ENCODE measurements at regions not wholly inside any gene's neighbourhood (a gene's known extent, or its start where the extent isn't known, plus 50 kb on each side); places are given as distances from the start of the nearest gene placed in this dataset.
"Not testable (repeated sequence)": the region's sequence is repeated elsewhere in the genome, so short reads cannot be mapped to it uniquely, and the experiment has no call there.

GRCh38 chr9:94387338-94388010 is 59.0 kb upstream of the NUTM2F start:
- WGBS (ENCODE audit: insufficient coverage): 100% methylated on average over 1 of the region's 5 CpGs
- intact Hi-C loops (cut with micrococcal nuclease): not testable (repeated sequence)

GRCh38 chr9:94388011-94388406 is 59.6 kb upstream of the NUTM2F start:
- DNase-seq: not testable (repeated sequence)

More at GRCh38 chr9:94387338-94388010, 59.0 kb upstream of the NUTM2F start:
- not testable (repeated sequence) for H3K9me3 ChIP-seq (ENCODE audit: control insufficient read depth, insufficient read depth, low read length); H3K36me3 ChIP-seq (ENCODE audit: control insufficient read depth, insufficient read depth, low read length); H3K27ac ChIP-seq (ENCODE audit: low read length); H3K9me3 Mint-ChIP-seq; H3K36me3 Mint-ChIP-seq; ATAC-seq; H3K4me3 Mint-ChIP-seq; DNase-seq; H3K27me3 ChIP-seq (ENCODE audit: control insufficient read depth, insufficient read depth, low read length); H3K27ac Mint-ChIP-seq; H3K4me3 ChIP-seq (ENCODE audit: low read length); H3K4me1 ChIP-seq (ENCODE audit: control insufficient read depth, insufficient read depth, low read length); H3K27me3 Mint-ChIP-seq (ENCODE audit: low read depth in 2 of 2)
- H3K4me1 Mint-ChIP-seq: peaks cover 23 to 29% of the 10 kb centered on the region in 2 donors

GRCh38 chr9:94390425-94391098 is 62.1 kb upstream of the NUTM2F start:
- H3K4me3 ChIP-seq (ENCODE audit: low read length); DNase-seq; intact Hi-C loops (cut with micrococcal nuclease); H3K4me1 ChIP-seq (ENCODE audit: control insufficient read depth, insufficient read depth, low read length); H3K9me3 ChIP-seq (ENCODE audit: control insufficient read depth, insufficient read depth, low read length); H3K27ac ChIP-seq (ENCODE audit: low read length); H3K9me3 Mint-ChIP-seq; H3K4me3 Mint-ChIP-seq; H3K27me3 Mint-ChIP-seq (ENCODE audit: low read depth in 2 of 2); H3K27me3 ChIP-seq (ENCODE audit: control insufficient read depth, insufficient read depth, low read length); H3K27ac Mint-ChIP-seq; H3K36me3 Mint-ChIP-seq; H3K36me3 ChIP-seq (ENCODE audit: control insufficient read depth, insufficient read depth, low read length); ATAC-seq: not testable (repeated sequence)
- 60% methylated on average over 2 of the region's 5 CpGs for WGBS (ENCODE audit: insufficient coverage)
- peaks cover 21 to 22% of the 10 kb centered on the region in 2 donors for H3K4me1 Mint-ChIP-seq

More at GRCh38 chr9:94388011-94388406, 59.6 kb upstream of the NUTM2F start:
- H3K9me3 ChIP-seq (ENCODE audit: control insufficient read depth, insufficient read depth, low read length); H3K36me3 Mint-ChIP-seq; H3K27me3 Mint-ChIP-seq (ENCODE audit: low read depth in 2 of 2); H3K9me3 Mint-ChIP-seq; H3K27ac ChIP-seq (ENCODE audit: low read length); H3K27me3 ChIP-seq (ENCODE audit: control insufficient read depth, insufficient read depth, low read length); intact Hi-C loops (cut with micrococcal nuclease); H3K36me3 ChIP-seq (ENCODE audit: control insufficient read depth, insufficient read depth, low read length); H3K4me1 ChIP-seq (ENCODE audit: control insufficient read depth, insufficient read depth, low read length); H3K27ac Mint-ChIP-seq; H3K4me3 ChIP-seq (ENCODE audit: low read length); H3K4me3 Mint-ChIP-seq; ATAC-seq: not testable (repeated sequence)
- WGBS (ENCODE audit: insufficient coverage): 100% methylated on average over 1 of the region's 2 CpGs
- peaks cover 23 to 29% of the 10 kb centered on the region in 2 donors for H3K4me1 Mint-ChIP-seq

GRCh38 chr9:94392971-94393624 is 64.7 kb upstream of the NUTM2F start:
- H3K27me3 Mint-ChIP-seq (ENCODE audit: low read depth in 2 of 2); H3K27ac Mint-ChIP-seq; H3K27me3 ChIP-seq (ENCODE audit: control insufficient read depth, insufficient read depth, low read length); ATAC-seq; DNase-seq; H3K4me3 Mint-ChIP-seq; H3K9me3 ChIP-seq (ENCODE audit: control insufficient read depth, insufficient read depth, low read length); H3K36me3 ChIP-seq (ENCODE audit: control insufficient read depth, insufficient read depth, low read length); H3K9me3 Mint-ChIP-seq; H3K36me3 Mint-ChIP-seq; H3K4me1 ChIP-seq (ENCODE audit: control insufficient read depth, insufficient read depth, low read length); H3K4me3 ChIP-seq (ENCODE audit: low read length); intact Hi-C loops (cut with micrococcal nuclease); H3K27ac ChIP-seq (ENCODE audit: low read length): not testable (repeated sequence)
- WGBS (ENCODE audit: insufficient coverage): no CpG with 5 or more reads among the region's 2 CpGs
- peaks cover 14 to 23% of the 10 kb centered on the region in 2 donors for H3K4me1 Mint-ChIP-seq

GRCh38 chr9:94397766-94398379 is 69.4 kb upstream of the NUTM2F start:
- H3K27me3 ChIP-seq (ENCODE audit: control insufficient read depth, insufficient read depth, low read length); DNase-seq; H3K4me3 ChIP-seq (ENCODE audit: low read length); H3K9me3 Mint-ChIP-seq; H3K4me1 ChIP-seq (ENCODE audit: control insufficient read depth, insufficient read depth, low read length); H3K27ac Mint-ChIP-seq; H3K9me3 ChIP-seq (ENCODE audit: control insufficient read depth, insufficient read depth, low read length); H3K36me3 Mint-ChIP-seq; H3K36me3 ChIP-seq (ENCODE audit: control insufficient read depth, insufficient read depth, low read length); intact Hi-C loops (cut with micrococcal nuclease); ATAC-seq; H3K27me3 Mint-ChIP-seq (ENCODE audit: low read depth in 2 of 2); H3K4me3 Mint-ChIP-seq; H3K27ac ChIP-seq (ENCODE audit: low read length): not testable (repeated sequence)
- WGBS (ENCODE audit: insufficient coverage): no CpG with 5 or more reads among the region's 3 CpGs
- peaks cover 21 to 22% of the 10 kb centered on the region in 2 donors for H3K4me1 Mint-ChIP-seq

GRCh38 chr9:94400461-94400860 is 72.0 kb upstream of the NUTM2F start:
- intact Hi-C loops (cut with micrococcal nuclease); H3K27ac ChIP-seq (ENCODE audit: low read length); H3K9me3 ChIP-seq (ENCODE audit: control insufficient read depth, insufficient read depth, low read length); ATAC-seq; H3K4me3 Mint-ChIP-seq; DNase-seq; H3K9me3 Mint-ChIP-seq; H3K4me1 ChIP-seq (ENCODE audit: control insufficient read depth, insufficient read depth, low read length); H3K4me3 ChIP-seq (ENCODE audit: low read length); H3K27me3 Mint-ChIP-seq (ENCODE audit: low read depth in 2 of 2); H3K36me3 ChIP-seq (ENCODE audit: control insufficient read depth, insufficient read depth, low read length); H3K27me3 ChIP-seq (ENCODE audit: control insufficient read depth, insufficient read depth, low read length); H3K36me3 Mint-ChIP-seq; H3K27ac Mint-ChIP-seq: not testable (repeated sequence)
- H3K4me1 Mint-ChIP-seq: peaks cover 21 to 29% of the 10 kb centered on the region in 2 donors
- 100% methylated on average over 2 of the region's 4 CpGs for WGBS (ENCODE audit: insufficient coverage)

- H3K4me1 ChIP-seq (ENCODE audit: control insufficient read depth, insufficient read depth, low read length); H3K9me3 Mint-ChIP-seq; H3K27me3 ChIP-seq (ENCODE audit: control insufficient read depth, insufficient read depth, low read length); H3K27me3 Mint-ChIP-seq (ENCODE audit: low read depth in 2 of 2); H3K4me3 Mint-ChIP-seq; ATAC-seq; H3K36me3 Mint-ChIP-seq; H3K27ac Mint-ChIP-seq; intact Hi-C loops (cut with micrococcal nuclease); H3K36me3 ChIP-seq (ENCODE audit: control insufficient read depth, insufficient read depth, low read length); DNase-seq; H3K9me3 ChIP-seq (ENCODE audit: control insufficient read depth, insufficient read depth, low read length); H3K4me3 ChIP-seq (ENCODE audit: low read length); H3K27ac ChIP-seq (ENCODE audit: low read length): not testable (repeated sequence)
- WGBS (ENCODE audit: insufficient coverage): 93% methylated on average over 1 of the region's 1 CpG
- H3K4me1 Mint-ChIP-seq: peaks cover 18% of the 10 kb centered on the region in 2 donors
Observed at GRCh38 chr9:94402795-94403194, 74.4 kb upstream of the NUTM2F start.
